K562 (cell line): ENCODE measurements at regions not wholly inside any gene's neighbourhood (a gene's known extent, or its start where the extent isn't known, plus 50 kb on each side); places are given as distances from the start of the nearest gene placed in this dataset.
A peak's percentile ranks its signal among the peaks of the same experiment; 100 is the strongest.

Experiments used
- FOXA3 ChIP-seq, 2 experiments: fragments of 450-650 bp in 1 of 2; sonication (generic) in 1 of 2; formaldehyde crosslinking; IDR thresholded peaks in 1 of 2; conservative IDR thresholded peaks in 1 of 2; 2 replicates each; pipeline versions ENCODE4 v1.4.0 to v1.8.0; 2020 to 2022; ENCODE audit warnings: mild to moderate bottlenecking in 2 of 2, missing genetic modification reagents in 1 of 2
- MAFF ChIP-seq: IDR thresholded peaks from 2 replicates; pipeline ENCODE4 v1.6.1; 2012; ENCODE audit warnings: low read length, improper control_type of control experiment
- MECOM ChIP-seq: fragments of 250-450 bp; sonication (Bioruptor Pico); IDR thresholded peaks from 2 replicates; pipeline ENCODE4 v1.8.0; 2022; ENCODE audit warnings: inconsistent platforms
- RNF2 ChIP-seq: sonication (generic); IDR thresholded peaks from 2 replicates; pipeline ENCODE4 v1.6.1; 2016
- SMARCE1 ChIP-seq: fragments of 450-650 bp; IDR thresholded peaks from 2 replicates; pipeline ENCODE4 v1.7.1; 2016; ENCODE audit warnings: mild to moderate bottlenecking
- SRSF9 ChIP-seq: fragments of 200-400 bp; formaldehyde crosslinking; IDR thresholded peaks from 2 replicates; pipeline ENCODE4 v1.6.1; 2017; ENCODE audit warnings: low read depth, low read length, borderline replicate concordance
- TCF3 ChIP-seq: sonication (generic); formaldehyde crosslinking; IDR thresholded peaks from 2 replicates; pipeline ENCODE4 v1.4.0; 2020; ENCODE audit warnings: mild to moderate bottlenecking, missing genetic modification reagents
- TRIM24 ChIP-seq, 2 experiments: fragments of 450-650 bp; IDR thresholded peaks; 2 replicates each; pipeline ENCODE4 v1.6.1; 2016
- ZNF24 ChIP-seq: fragments of 450-650 bp; IDR thresholded peaks from 2 replicates; pipeline ENCODE4 v1.6.1; 2016
- ZNF644 ChIP-seq: fragments of 200-800 bp; sonication (Bioruptor generic); IDR thresholded peaks from 2 replicates; pipeline ENCODE4 v1.6.1; 2016; ENCODE audit warnings: low read depth, missing genetic modification characterization, missing compliant biosample characterization
- TF ChIP-seq, protein P1 (sequence below): sonication (generic); formaldehyde crosslinking; IDR thresholded peaks from 2 replicates; pipeline ENCODE4 v1.4.0; 2020; ENCODE audit warnings: mild to moderate bottlenecking, missing genetic modification reagents
- TF ChIP-seq, protein P2 (sequence below): IDR thresholded peaks from 2 replicates; pipeline ENCODE4 v1.6.1; 2012; ENCODE audit warnings: low read depth, low read length, improper control_type of control experiment, borderline replicate concordance
- TF ChIP-seq, protein P3 (sequence below): fragments of 250-450 bp; sonication (Bioruptor Pico); IDR thresholded peaks from 2 replicates; pipeline ENCODE4 v1.4.0; 2020
- TF ChIP-seq, protein P4 (sequence below), 2 experiments: fragments of 450-650 bp; IDR thresholded peaks; 2 replicates each; pipeline ENCODE4 v1.6.1; 2018; ENCODE audit warnings: mild to moderate bottlenecking in 2 of 2, low read depth in 1 of 2; ENCODE audit not compliant: partially characterized antibody in 2 of 2

DNA sequence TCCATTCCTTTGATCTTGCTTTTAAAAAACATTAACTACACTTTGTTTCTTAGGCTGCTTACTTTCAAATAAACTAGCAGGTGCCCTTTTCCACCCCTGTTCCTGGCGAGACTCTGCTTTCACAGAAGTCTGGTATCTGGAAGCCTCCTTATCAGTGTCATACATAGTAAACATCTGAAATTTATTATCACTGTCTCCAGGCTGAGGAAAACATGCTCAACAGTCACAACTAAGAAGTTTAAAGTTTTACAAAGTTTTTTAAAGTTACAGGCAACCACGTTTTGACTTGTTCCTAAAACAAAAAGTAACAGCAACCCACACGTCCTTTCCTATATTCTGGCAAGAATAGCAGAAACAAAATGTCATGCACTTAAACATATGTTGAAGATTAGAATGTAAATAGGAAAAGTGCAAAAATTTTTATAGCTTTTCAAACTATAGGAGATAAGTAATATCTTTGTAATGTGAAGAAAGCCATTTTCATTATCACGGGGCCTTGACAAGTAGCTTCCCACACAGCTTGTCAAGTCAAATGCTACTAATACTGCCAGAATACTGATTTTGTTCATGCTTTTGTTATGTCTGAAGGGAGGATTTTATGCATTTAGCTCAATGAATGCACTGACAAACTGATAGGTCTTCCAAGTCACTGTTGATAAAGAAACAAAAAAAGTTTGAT, 275.2 kb upstream of the KCNMB2 start (continued):
- TF ChIP-seq, protein P1, sequence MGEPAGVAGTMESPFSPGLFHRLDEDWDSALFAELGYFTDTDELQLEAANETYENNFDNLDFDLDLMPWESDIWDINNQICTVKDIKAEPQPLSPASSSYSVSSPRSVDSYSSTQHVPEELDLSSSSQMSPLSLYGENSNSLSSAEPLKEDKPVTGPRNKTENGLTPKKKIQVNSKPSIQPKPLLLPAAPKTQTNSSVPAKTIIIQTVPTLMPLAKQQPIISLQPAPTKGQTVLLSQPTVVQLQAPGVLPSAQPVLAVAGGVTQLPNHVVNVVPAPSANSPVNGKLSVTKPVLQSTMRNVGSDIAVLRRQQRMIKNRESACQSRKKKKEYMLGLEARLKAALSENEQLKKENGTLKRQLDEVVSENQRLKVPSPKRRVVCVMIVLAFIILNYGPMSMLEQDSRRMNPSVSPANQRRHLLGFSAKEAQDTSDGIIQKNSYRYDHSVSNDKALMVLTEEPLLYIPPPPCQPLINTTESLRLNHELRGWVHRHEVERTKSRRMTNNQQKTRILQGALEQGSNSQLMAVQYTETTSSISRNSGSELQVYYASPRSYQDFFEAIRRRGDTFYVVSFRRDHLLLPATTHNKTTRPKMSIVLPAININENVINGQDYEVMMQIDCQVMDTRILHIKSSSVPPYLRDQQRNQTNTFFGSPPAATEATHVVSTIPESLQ: no peak
- TF ChIP-seq SMARCE1: peak; percentile 85
- peak; percentile 92 for TF ChIP-seq MECOM (CRISPR knock-in tag)
- TF ChIP-seq ZNF644 (tag): no peak
- TF ChIP-seq TRIM24 (IDR thresholded peaks at IDR 0.05): peak; percentile 50 to 77
- TF ChIP-seq FOXA3 (CRISPR knock-in tag; conservative IDR thresholded peaks at IDR 0.05 in 1 of 2, IDR thresholded peaks at IDR 0.05 in 1 of 2): peak; percentile 29 to 93; a peak in 3 of 4 replicates
- TF ChIP-seq, protein P2, sequence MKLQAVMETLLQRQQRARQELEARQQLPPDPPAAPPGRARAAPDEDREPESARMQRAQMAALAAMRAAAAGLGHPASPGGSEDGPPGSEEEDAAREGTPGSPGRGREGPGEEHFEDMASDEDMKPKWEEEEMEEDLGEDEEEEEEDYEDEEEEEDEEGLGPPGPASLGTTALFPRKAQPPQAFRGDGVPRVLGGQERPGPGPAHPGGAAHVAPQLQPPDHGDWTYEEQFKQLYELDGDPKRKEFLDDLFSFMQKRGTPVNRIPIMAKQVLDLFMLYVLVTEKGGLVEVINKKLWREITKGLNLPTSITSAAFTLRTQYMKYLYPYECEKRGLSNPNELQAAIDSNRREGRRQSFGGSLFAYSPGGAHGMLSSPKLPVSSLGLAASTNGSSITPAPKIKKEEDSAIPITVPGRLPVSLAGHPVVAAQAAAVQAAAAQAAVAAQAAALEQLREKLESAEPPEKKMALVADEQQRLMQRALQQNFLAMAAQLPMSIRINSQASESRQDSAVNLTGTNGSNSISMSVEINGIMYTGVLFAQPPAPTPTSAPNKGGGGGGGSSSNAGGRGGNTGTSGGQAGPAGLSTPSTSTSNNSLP: peak; percentile 54; the same call in 1 of the 2 replicates
- TF ChIP-seq SRSF9: no peak
- TF ChIP-seq ZNF24: no peak
- TF ChIP-seq, protein P3, sequence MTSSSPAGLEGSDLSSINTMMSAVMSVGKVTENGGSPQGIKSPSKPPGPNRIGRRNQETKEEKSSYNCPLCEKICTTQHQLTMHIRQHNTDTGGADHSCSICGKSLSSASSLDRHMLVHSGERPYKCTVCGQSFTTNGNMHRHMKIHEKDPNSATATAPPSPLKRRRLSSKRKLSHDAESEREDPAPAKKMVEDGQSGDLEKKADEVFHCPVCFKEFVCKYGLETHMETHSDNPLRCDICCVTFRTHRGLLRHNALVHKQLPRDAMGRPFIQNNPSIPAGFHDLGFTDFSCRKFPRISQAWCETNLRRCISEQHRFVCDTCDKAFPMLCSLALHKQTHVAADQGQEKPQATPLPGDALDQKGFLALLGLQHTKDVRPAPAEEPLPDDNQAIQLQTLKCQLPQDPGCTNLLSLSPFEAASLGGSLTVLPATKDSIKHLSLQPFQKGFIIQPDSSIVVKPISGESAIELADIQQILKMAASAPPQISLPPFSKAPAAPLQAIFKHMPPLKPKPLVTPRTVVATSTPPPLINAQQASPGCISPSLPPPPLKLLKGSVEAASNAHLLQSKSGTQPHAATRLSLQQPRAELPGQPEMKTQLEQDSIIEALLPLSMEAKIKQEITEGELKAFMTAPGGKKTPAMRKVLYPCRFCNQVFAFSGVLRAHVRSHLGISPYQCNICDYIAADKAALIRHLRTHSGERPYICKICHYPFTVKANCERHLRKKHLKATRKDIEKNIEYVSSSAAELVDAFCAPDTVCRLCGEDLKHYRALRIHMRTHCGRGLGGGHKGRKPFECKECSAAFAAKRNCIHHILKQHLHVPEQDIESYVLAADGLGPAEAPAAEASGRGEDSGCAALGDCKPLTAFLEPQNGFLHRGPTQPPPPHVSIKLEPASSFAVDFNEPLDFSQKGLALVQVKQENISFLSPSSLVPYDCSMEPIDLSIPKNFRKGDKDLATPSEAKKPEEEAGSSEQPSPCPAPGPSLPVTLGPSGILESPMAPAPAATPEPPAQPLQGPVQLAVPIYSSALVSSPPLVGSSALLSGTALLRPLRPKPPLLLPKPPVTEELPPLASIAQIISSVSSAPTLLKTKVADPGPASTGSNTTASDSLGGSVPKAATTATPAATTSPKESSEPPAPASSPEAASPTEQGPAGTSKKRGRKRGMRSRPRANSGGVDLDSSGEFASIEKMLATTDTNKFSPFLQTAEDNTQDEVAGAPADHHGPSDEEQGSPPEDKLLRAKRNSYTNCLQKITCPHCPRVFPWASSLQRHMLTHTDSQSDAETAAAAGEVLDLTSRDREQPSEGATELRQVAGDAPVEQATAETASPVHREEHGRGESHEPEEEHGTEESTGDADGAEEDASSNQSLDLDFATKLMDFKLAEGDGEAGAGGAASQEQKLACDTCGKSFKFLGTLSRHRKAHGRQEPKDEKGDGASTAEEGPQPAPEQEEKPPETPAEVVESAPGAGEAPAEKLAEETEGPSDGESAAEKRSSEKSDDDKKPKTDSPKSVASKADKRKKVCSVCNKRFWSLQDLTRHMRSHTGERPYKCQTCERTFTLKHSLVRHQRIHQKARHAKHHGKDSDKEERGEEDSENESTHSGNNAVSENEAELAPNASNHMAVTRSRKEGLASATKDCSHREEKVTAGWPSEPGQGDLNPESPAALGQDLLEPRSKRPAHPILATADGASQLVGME (CRISPR knock-in tag): no peak
- TF ChIP-seq, protein P4, sequence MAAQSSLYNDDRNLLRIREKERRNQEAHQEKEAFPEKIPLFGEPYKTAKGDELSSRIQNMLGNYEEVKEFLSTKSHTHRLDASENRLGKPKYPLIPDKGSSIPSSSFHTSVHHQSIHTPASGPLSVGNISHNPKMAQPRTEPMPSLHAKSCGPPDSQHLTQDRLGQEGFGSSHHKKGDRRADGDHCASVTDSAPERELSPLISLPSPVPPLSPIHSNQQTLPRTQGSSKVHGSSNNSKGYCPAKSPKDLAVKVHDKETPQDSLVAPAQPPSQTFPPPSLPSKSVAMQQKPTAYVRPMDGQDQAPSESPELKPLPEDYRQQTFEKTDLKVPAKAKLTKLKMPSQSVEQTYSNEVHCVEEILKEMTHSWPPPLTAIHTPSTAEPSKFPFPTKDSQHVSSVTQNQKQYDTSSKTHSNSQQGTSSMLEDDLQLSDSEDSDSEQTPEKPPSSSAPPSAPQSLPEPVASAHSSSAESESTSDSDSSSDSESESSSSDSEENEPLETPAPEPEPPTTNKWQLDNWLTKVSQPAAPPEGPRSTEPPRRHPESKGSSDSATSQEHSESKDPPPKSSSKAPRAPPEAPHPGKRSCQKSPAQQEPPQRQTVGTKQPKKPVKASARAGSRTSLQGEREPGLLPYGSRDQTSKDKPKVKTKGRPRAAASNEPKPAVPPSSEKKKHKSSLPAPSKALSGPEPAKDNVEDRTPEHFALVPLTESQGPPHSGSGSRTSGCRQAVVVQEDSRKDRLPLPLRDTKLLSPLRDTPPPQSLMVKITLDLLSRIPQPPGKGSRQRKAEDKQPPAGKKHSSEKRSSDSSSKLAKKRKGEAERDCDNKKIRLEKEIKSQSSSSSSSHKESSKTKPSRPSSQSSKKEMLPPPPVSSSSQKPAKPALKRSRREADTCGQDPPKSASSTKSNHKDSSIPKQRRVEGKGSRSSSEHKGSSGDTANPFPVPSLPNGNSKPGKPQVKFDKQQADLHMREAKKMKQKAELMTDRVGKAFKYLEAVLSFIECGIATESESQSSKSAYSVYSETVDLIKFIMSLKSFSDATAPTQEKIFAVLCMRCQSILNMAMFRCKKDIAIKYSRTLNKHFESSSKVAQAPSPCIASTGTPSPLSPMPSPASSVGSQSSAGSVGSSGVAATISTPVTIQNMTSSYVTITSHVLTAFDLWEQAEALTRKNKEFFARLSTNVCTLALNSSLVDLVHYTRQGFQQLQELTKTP (IDR thresholded peaks at IDR 0.05; ENCODE audit: low read depth in 1 of 2, partially characterized antibody in 2 of 2): peak in 1 of 2 experiments; percentile 58
- peak; percentile 78 for TF ChIP-seq TCF3 (CRISPR knock-in tag)
- TF ChIP-seq RNF2: peak; percentile 81; the same call in 1 of the 2 replicates
- no peak for TF ChIP-seq MAFF
